HuH-7 (cell line): ENCODE measurements at regions not wholly inside any gene's neighbourhood (a gene's known extent, or its start where the extent isn't known, plus 50 kb on each side); places are given as distances from the start of the nearest gene placed in this dataset.
"Not testable (repeated sequence)": the region's sequence is repeated elsewhere in the genome, so short reads cannot be mapped to it uniquely, and the experiment has no call there.

Source experiments
- DNase-seq: peaks from one replicate; pipeline ENCODE4 v3.0.0; 2011; ENCODE audit warnings: low spot score

DNA sequence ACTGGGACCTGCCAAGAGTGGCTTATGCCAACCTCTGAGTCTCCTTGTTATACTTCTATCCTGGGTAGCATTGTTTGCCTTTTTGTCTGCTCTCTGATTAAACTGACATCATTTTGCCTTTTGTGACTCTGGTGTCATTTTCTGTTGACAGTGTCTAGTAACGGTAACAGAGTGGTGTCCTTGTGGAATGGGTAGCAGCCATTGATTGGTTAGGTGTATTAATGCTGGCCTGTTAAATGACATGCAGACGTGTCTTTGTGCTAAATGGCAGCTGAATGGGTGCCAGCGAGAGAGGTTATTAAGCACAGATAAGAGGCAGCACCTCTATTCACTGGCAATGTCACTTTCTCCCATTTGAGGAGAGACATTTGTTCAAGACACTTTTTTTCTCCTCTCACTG lies 1289.4 kb downstream of the PCDH9 start:
- no peak for DNase-seq

DNA sequence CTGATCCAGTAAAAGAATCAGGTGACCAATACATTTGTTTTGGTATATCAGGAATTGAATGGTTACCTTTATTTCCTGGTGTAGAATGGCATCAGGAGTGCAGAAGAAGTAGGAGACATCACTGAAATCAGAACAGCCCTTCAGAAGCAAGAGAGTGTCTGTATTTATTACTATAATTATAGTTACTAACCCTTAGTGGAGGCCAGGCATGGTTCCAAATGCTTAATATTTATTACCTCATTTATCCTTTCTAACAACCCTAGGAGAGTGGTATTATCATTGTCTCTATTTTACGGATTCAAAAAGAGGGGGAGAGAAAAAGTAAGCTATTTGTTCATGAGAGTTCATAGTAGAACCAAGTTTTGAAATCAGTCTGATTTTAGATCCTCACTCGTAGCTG lies 1292.9 kb downstream of the PCDH9 start:
- DNase-seq: no peak

DNA sequence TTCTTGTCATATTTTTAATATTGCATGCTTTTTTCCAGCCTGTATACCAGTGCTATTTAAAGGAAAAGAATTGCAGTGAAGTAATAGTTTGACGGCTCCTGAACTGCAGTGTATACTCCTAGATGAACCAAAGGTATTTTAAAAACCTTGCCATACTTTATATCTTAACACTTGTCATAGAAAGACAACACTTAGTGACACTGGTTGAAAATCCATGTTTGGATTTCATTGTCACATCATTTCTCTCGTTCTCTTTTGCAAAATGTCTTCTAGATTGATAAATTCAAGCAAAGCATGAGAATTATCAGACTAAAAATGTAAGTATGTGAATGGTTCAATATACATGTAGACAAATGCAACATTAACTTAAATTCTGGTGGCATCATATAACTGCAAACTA lies 1293.9 kb downstream of the PCDH9 start:
- no peak for DNase-seq

DNA sequence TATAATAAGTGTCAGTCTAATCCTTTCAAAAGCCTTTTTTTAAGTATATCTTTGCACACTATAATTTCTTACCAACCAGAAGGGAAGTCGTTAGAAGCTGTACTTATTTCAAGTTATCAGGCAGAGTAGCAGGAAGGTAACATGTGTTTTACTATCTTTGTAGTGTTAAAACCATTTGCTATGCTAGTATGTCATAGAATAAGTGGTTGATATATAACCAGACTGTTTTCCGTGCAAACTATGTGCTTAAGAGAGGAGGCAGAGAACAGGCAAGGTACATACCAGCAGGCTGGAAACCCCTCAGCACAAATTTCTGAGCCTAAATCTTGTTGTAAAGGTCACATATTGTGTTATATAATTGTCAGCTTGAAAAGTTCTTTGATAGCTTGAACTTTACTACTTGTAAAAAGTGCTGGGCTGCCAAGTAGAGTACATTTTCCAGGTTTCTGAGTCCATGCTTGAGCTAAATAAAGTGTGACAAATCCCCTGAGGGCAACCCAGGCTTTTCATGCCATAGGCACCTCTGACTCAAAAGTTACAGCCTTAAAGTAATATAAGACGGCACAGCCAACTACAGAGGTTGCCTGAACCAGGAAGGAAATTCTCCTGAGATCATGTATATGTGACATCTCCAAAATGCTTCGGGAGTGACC lies 1297.4 kb downstream of the PCDH9 start:
- no peak for DNase-seq

DNA sequence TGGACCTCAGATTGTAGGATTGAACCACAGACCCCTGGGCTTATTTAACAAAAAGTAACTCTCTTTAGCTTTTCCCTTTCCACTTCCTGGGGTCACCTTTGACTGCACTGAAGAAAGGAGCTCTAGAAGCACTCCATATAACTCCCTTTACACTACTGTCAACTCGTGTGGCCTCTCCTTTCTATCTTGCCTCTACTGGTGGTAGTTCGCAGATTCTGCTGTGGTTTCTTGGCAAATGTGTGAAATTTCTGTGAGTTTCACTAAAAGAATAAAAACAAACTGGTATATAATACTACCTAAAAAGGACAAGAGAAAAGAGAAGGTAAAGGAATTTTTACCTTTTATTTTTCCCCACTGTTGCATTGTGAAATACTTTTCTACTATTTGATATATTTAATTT lies 1298.1 kb downstream of the PCDH9 start:
- no peak for DNase-seq

DNA sequence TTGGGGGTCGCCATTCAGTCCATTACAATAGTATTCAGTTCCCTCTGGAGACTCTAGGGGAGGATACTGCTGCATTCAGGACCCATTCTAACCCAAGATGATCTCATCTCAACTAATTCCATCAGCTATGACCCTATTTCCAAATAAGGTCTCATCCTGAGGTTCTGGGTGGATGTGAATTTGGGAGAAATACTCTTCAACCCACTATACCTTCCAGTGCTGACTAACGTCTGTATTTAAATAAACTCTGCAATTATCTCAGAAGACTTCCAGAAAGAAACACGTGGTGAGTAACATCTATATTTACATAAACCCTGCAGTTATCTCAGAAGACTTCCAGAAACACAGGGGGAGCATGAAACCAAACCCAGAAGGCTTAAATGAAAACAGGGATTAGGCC lies 1300.7 kb downstream of the PCDH9 start:
- DNase-seq: no peak

DNA sequence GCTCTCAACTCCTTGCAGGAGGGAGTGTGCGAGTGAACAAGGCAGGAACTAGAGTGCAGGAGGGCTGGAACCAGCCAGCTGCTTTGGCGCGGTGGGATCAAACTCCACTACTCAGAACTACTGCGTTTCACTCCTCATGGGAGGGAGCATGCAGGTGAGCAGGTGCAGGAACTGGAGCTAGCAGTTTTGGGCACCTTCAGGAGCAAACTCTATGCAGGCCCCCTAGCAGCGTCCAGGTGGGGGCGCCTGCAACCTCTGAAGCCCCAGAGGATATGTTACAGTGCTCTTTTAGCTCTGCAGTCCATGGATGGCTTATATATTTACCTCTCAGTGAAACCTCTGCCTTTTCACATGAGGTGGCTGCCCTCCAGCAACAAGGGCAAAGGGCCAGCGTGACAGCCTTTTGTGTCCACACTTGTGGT lies 1303.4 kb downstream of the PCDH9 start:
- DNase-seq: peak; percentile 8

DNA sequence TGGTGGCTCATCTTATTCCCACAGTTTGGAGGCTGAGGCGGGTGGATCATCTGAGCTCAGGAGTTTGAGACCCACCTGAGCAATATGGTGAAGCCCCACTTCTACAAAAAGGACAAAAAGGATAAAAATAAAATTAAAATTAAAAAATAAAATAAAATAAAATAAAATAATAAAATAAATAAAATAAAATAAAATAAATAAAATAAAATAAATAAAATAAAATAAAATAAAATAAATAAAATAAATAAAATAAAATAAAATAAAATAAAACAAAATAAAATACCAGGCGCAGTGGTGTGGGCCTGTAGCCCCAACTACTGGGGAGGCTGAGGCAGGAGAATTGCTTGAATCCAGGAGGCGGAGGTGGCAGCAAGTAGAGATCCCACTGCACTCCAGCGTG lies 1307.3 kb downstream of the PCDH9 start:
- DNase-seq: not testable (repeated sequence)

DNA sequence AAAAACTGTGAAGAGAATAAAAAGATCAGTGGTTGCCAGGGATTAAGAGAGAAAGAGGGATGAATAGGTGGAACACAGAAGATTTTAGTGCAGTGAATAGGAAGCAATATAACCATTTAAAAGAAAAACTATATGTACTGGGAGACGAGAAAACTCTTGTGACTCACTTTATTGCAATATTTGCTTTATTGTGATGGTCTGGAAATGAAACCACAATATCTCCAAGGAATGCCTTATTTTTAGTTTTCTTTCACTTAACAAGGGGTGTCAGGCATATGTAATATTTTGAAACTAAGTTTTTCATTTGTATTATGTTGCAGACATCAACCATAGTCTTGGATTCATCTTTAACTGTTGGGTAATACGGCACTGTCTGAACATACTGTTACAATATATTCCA lies 1308.2 kb downstream of the PCDH9 start:
- no peak for DNase-seq

DNA sequence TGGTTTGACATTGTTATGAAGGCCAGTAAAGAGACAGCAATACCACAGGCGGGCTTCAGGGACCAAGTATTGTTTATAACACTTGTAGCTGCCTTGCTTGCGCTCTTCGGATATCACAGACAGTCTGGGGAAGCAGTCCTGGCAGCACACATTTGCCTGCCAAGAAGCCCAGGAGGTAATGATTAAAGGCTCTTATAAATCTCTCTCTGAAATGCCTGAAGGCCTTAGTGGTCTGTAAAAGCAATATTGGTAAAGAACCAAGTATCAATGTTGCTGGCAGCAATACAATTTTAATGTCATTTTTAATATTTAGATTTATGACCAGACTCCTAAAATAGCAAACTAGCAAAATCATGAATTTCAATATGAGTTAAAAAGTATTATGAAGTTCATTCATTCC lies 1312.4 kb downstream of the PCDH9 start:
- DNase-seq: no peak

DNA sequence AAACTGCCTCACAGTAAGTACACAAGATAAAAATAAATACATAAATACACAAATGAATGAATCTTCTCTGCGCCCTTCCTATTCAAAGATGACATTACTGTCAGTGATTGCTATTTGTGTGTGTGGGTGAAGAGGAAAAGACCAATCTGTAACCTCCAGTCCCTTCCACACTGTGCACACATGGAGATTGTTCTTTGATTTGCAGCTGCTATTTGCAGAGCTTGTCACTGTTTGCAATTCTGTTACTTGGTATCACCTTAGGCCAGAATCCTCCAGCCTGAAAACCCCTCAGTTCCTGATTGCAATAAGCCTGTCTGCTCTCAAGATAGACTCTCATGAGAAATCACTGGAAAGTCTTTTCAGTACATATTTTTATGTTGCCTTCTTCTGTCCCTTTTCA lies 1314.9 kb downstream of the PCDH9 start:
- DNase-seq: no peak

DNA sequence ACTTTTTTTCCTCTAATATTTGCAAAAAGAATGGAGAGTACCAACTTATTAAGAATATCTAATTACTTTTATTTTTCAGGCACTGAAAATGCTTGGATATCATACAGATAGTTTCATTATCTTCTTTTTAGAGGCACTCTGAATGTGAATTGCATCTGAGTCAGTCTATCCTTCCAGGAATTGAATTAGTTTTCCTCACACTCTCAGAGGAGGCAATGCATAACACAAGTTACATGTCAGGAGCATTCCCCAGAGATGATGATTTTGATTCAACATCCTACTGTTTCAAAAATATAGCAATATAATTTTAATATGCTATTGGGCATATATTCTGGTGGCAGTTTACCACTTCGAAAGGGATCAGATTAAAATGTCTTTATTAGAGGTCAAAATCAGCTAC lies 1315.4 kb downstream of the PCDH9 start:
- no peak for DNase-seq

DNA sequence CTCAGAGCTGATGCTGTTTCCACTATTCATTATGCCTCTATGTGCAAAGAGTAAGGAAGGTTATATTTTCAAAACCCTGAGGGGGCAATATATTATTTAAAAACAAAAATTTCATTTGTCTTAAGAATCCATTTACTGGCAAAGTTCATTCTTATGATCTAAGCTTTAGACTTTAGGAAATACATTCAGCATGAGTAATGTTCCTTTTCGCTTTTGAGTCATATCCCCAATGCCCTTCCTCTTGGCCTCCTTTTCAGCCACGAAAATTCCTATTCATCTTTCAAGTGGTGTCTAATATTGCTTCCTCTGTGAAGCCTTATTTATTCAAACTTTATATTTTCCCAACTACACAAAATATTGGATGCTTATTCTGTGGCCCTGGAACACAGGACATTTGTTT lies 1317.0 kb downstream of the PCDH9 start:
- no peak for DNase-seq

DNA sequence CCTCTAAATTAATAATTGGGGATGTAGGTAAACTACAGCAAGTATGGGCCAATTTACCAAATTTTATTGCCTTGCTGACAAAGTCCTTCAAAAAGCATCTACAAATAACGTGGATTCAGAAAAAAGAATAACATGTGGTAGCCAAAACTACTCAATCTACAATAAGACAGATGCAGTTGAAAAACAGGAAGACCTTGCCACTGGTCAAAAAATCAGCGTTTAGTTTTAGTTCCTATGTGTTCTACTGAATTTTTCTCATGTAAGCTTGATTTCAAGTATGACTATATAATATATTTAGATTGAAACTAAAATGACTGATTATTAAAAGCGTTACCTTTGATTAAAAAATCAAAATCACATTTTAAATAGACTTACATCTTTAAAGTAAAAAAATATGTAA lies 1317.6 kb downstream of the PCDH9 start:
- no peak for DNase-seq

DNA sequence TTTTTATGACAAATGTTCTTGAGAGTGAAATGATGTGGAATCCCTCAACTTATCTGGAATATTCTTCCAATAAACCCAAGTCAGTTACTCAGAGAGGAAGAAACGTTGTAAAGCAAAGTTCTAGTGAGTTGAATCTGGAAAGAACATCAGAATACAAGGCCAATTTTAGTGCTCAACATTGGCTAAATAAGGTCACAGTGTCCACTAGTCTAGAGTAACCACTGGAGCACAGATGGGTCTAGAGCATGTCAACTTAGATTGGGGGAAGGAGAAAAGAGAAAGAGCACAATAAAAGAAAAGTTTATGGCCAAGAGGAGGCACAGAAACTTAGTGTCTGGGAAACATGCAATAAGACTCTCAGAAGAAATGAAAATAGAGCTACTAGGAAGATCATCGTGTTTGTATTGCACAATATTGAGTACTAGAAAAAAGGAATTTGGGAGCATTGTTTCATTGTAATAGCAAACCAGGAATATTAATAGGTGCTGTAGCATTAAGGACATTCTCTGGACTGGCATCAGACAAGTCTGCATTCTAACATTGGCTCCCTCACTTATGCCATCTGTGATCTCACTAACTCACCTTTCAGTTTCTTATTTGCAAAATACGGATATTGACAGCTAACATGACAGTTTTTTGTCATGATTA lies 1318.5 kb downstream of the PCDH9 start:
- no peak for DNase-seq

DNA sequence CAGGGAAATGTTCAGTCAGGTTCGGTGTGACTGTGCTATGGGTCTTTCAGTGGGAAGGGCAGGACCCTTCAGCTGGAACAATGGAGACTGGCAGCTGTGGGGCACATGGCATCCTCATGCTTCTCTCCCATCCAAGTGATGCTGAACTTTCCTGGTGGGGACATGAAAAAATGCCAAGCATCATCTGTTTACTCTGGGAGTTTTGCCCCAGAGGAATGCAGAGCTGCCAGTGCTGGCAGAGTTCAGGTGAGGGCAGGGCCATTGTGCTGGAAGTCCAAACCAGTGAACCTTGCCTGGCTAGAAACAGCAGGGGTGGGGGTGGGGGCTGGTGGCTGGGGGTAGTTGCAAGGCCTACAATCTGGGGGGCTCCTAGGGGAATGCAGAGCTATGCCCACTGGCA lies 1320.6 kb downstream of the PCDH9 start:
- no peak for DNase-seq

DNA sequence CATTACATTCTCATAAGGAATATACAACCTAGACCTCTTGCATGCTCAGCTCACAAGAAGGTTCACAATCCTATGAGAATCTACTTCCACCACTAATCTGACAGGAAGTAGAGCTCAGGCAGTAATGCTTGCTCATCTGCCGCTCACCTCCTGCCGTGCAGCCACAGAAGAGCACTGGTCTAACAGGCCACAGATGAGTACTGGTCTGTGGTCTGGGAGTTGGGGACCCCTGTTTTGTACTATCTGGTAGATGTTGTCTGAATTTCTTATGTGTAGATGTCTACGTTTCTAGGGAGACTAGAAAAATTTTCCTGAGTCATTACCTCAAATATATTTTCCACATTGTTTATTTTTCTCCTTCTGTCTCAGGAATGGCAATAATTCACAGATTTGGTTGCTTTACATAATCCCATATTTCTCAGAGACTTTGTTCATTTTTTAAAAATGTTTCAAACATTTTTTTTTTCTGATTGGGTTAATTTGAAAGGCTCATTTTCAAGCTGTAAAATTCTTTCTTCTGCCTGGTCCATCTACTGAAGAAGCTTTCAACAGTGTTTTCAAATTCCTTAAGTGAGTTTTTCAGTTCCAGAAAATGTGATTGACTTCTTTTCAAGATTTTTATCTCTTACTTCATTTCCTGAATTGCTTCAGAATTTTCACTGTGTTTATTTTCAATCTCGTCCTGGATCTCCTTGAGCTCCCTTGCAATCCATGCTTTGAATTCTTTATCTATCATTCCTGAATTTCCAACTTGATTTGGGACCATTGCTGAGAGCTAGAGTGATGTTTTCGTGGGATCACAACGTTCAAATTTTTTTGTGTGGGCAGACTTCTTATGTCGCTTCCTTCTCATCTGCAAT lies 1322.2 kb downstream of the PCDH9 start:
- DNase-seq: no peak

DNA sequence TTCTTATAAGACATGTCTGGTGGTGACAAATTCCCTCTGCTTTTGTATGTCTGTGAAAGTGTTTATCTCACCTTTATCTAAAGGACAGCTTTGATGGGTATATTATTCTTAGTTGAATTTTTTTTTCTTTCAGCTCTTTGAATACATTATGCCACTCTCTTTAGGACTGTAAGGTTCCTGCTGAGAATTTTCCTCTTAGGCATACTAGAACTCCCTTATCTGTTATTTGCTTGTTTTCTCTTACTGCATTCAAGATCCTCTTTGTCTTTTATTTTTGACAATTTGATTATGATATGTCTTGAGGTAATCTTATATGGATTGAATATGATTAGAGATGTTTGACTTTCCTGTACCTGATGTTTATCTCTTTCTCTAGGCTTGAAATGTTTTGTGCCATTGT lies 1328.4 kb downstream of the PCDH9 start:
- DNase-seq: no peak

DNA sequence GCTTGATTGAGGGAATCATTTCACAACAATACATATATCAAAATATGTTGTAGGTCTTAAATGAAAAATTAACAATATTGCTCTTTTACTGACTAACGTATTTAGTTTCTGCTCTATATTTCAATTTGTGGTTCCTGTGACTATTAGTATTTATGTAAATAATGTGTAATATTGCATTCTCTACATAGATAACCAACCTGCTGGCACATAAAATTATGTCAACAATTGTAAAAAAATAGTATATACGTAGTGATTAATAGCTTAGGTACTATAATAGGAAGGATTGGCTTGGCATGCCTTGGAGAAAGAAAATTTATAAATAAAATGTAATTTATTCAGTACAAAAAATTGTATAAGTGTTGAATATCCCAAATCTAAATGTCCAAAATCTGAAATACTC lies 1336.1 kb downstream of the PCDH9 start:
- DNase-seq: no peak

DNA sequence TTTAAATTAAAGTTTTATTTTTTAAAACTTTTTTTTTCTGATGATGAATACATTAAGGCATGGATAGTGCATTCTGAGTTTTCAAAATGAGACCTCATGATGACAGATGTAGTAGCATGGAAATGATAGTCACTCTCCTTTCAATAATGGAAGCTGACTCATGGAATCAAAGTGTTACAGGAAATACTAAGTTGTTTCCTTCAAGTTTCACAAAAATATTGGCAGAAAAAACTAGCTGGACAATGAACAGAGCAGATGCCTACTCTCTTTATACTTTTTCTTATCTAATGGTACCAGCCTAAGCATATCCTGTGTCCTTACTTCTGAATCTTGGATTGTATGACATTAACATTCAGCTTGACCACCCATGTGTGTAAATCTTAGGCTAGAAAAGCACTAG lies 1337.3 kb downstream of the PCDH9 start:
- DNase-seq: no peak

DNA sequence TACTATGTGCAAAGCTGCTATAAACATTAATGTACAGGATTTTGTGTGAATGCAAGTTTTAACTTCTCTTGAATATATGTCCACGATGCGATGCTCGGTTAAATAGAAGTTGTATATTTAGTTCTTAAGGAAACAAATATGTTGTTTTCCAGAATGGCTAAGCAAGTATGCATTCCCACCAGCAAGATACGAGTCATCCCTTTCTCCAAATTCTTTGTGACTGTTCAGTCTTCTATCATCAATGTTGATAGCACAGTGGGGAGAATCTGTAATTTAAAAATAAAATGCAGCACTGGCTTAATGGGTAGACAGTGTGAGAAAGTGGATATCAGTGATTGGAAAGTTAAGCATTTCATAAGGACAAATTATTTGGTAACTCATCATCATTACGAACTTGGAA lies 1340.8 kb downstream of the PCDH9 start:
- no peak for DNase-seq

DNA sequence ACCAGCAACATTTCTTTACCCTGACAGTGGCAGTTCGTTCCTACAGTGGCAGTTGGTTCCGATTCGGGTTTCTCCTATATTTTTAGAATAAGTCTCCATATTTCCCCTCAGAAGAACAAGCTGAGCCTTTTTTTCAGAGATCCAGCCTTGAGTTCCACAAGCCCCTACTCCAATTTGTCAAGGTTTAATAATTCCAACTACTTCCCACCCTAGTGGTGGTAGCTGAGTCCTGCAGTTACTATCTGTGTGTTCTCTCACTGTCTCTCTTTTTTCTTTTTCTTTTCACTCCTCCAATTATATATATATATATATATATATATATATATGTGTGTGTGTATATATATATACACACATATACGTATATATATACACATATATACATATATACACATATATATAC lies 1347.3 kb downstream of the PCDH9 start:
- no peak for DNase-seq

DNA sequence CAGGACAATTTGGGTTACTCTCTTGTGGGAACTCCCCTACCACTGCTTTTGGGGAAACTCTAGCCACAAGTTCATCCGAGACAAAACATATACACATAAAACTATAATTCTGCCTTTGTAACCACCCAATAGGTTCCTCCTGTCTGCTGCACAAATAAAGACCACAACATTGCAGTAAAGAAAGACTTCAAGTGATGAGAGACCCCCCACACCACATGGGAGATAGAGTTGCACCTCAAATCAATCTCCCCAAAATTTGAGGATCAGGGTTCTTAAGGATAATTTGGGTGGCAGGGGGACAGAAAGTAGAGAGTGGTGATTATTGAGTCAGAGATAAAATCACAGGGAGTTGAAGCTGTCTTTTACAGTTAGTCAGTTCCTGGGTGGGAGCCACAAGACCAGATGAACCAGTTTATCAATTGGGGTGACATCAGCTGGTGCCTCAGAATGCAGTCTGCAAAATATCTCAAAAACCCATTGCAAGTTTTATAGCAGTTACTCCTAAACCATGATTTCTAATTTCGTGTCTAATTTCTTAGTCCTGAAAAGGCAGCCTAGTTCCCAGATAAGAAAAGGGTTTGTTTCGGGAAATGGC lies 1348.5 kb downstream of the PCDH9 start:
- DNase-seq: no peak
